Endodermal cell (in vitro differentiated cells): ENCODE measurements at regions not wholly inside any gene's neighbourhood (a gene's known extent, or its start where the extent isn't known, plus 50 kb on each side); places are given as distances from the start of the nearest gene placed in this dataset.
A peak's percentile ranks its signal among the peaks of the same experiment; 100 is the strongest.

Source experiments
- DNase-seq: peaks from one replicate; pipeline ENCODE4 v3.0.0-alpha.2; 2017
- H3K27ac ChIP-seq: 2 replicates; pipeline ENCODE4 v1.5.1; 2013; ENCODE audit warnings: mild to moderate bottlenecking, low read depth, low read length, moderate library complexity
- H3K27me3 ChIP-seq: 2 replicates; pipeline ENCODE4 v1.6.1; 2013; ENCODE audit warnings: mild to moderate bottlenecking, low read length, moderate library complexity; ENCODE audit not compliant: insufficient read depth, control insufficient read depth, poor library complexity, severe bottlenecking
- H3K36me3 ChIP-seq: 2 replicates; pipeline ENCODE4 v1.7.0; 2013; ENCODE audit warnings: mild to moderate bottlenecking, low read length, moderate library complexity; ENCODE audit not compliant: control insufficient read depth, insufficient read depth
- H3K4me1 ChIP-seq: one replicate; pipeline ENCODE4 v1.7.0; 2013; ENCODE audit warnings: low read length; ENCODE audit not compliant: control insufficient read depth, insufficient read depth
- H3K4me3 ChIP-seq: 2 replicates; pipeline ENCODE4 v1.5.1; 2013; ENCODE audit warnings: mild to moderate bottlenecking, low read length, moderate library complexity
- H3K9ac ChIP-seq: 2 replicates; pipeline ENCODE4 v1.6.1; 2013; ENCODE audit warnings: mild to moderate bottlenecking, low read length, moderate library complexity; ENCODE audit not compliant: poor library complexity, severe bottlenecking; ENCODE audit errors: extremely low read depth
- H3K9me3 ChIP-seq: 2 replicates; pipeline ENCODE4 v1.6.1; 2013; ENCODE audit warnings: mild to moderate bottlenecking, low read length, moderate library complexity; ENCODE audit not compliant: control insufficient read depth
- H3K27ac Mint-ChIP-seq: 2 replicates; pipeline ENCODE4 v1.8.0; 2020; ENCODE audit warnings: mixed read lengths
- H3K27me3 Mint-ChIP-seq: 2 replicates; pipeline ENCODE4 v1.8.0; 2021; ENCODE audit warnings: mild to moderate bottlenecking, mixed read lengths; ENCODE audit not compliant: insufficient read depth
- H3K36me3 Mint-ChIP-seq: 2 replicates; pipeline ENCODE4 v1.8.0; 2020; ENCODE audit warnings: low read depth, mixed read lengths
- H3K4me1 Mint-ChIP-seq: 2 replicates; pipeline ENCODE4 v1.8.0; 2020; ENCODE audit warnings: mixed read lengths
- H3K4me3 Mint-ChIP-seq: 2 replicates; pipeline ENCODE4 v1.8.0; 2020; ENCODE audit warnings: mild to moderate bottlenecking, moderate library complexity, mixed read lengths
- H3K9me3 Mint-ChIP-seq: 2 replicates; pipeline ENCODE4 v1.8.0; 2020; ENCODE audit warnings: mild to moderate bottlenecking, mixed read lengths
- WGBS, 2 experiments: methylation state at CpG; one replicate each; pipeline versions ENCODE4 v1.1.5 to v1.1.7; 2013; ENCODE audit warnings: missing lambda C conversion rate in 2 of 2, mixed read lengths in 1 of 2; ENCODE audit not compliant: insufficient coverage in 1 of 2, insufficient read length in 1 of 2; 5-methylcytosine and 5-hydroxymethylcytosine counted together
- TF ChIP-seq, protein P1 (sequence below): fragments of 200-600 bp; sonication (generic); conservative IDR thresholded peaks from 2 replicates; pipeline ENCODE4 v1.5.0; 2021; ENCODE audit warnings: antibody characterized with exemption, mild to moderate bottlenecking

- no peaks in the 10 kb centered on the region for H3K9me3 Mint-ChIP-seq
- H3K36me3 Mint-ChIP-seq = no peaks in the 10 kb centered on the region
- no peaks in the 10 kb centered on the region for H3K36me3 ChIP-seq
Observed at GRCh38 chr21:15480160-15480559, 249.6 kb upstream of the USP25 start.

GRCh38 chr21:15483138-15483780, 246.5 kb upstream of the USP25 start:
- Histone ChIP-seq H3K9ac (no peak overlapping the region), H3K27me3 (no peaks in the 10 kb centered on the region), H3K9me3 (no peaks in the 10 kb centered on the region), H3K36me3 (no peaks in the 10 kb centered on the region), H3K4me3 (no peak overlapping the region), H3K4me1 (no peaks in the 10 kb centered on the region), H3K27ac (no peak overlapping the region)
- 7 to 22% methylated on average over 6 to 8 of the region's 8 CpGs for WGBS, 2 experiments
- Mint-ChIP-seq H3K36me3 (no peaks in the 10 kb centered on the region), H3K4me1 (peaks cover 2% of the 10 kb centered on the region), H3K27me3 (no peaks in the 10 kb centered on the region), H3K27ac (no peak overlapping the region), H3K4me3 (no peak overlapping the region), H3K9me3 (no peaks in the 10 kb centered on the region)
- DNase-seq = peak; percentile 95
- TF ChIP-seq, protein P1, sequence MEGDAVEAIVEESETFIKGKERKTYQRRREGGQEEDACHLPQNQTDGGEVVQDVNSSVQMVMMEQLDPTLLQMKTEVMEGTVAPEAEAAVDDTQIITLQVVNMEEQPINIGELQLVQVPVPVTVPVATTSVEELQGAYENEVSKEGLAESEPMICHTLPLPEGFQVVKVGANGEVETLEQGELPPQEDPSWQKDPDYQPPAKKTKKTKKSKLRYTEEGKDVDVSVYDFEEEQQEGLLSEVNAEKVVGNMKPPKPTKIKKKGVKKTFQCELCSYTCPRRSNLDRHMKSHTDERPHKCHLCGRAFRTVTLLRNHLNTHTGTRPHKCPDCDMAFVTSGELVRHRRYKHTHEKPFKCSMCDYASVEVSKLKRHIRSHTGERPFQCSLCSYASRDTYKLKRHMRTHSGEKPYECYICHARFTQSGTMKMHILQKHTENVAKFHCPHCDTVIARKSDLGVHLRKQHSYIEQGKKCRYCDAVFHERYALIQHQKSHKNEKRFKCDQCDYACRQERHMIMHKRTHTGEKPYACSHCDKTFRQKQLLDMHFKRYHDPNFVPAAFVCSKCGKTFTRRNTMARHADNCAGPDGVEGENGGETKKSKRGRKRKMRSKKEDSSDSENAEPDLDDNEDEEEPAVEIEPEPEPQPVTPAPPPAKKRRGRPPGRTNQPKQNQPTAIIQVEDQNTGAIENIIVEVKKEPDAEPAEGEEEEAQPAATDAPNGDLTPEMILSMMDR = peak; percentile 94

More at GRCh38 chr21:15480160-15480559, 249.6 kb upstream of the USP25 start:
- no peak overlapping the region for H3K4me3 Mint-ChIP-seq
- no peaks in the 10 kb centered on the region for H3K9me3 ChIP-seq
- H3K4me3 ChIP-seq = no peak overlapping the region
- H3K27ac Mint-ChIP-seq = no peak overlapping the region
- H3K27me3 Mint-ChIP-seq = no peaks in the 10 kb centered on the region
- no peaks in the 10 kb centered on the region for H3K4me1 ChIP-seq
- H3K4me1 Mint-ChIP-seq = peaks cover 2% of the 10 kb centered on the region
- TF ChIP-seq, protein P1 = no peak
- no peak for DNase-seq
- no peaks in the 10 kb centered on the region for H3K27me3 ChIP-seq
- 91% methylated on average over 5 to 6 of the region's 6 CpGs for WGBS, 2 experiments
- H3K9ac ChIP-seq = no peak overlapping the region
- no peak overlapping the region for H3K27ac ChIP-seq

DNA sequence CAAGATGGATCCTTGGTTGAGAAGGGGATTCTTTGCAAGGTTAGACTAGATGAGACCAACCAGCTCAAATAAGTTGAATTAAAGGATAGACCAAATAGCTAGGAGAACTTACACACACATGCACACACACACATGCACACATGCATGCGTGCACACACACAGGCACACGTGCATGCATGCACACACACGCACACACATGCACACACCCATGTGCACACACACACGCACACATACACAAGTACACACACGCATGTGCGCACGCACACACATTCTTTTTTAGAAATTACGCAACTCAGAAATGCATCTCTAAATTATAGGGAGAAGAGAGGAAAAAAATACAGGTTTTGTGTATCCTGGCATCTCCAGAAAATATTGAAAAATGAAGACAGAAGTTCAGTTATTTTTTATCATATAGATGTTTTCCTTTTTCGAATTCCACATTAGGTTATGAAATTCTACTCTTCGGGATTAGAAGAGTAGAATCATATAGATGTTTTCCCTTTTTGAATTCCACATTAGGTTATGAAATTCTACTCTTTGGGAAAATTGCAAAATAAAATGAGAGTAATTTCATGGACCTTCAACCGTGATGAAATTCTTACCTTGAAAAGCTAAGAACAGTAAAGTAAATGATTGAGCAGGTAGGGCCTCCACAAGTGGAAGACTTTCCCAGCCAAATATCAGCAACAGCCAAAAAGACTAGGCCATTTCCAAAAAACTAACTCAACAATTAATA, 243.2 kb upstream of the USP25 start:
- no peak overlapping the region for H3K27ac ChIP-seq

More for the DNA sequence above, 243.2 kb upstream of the USP25 start:
- Mint-ChIP-seq H3K36me3 (no peaks in the 10 kb centered on the region), H3K27me3 (no peaks in the 10 kb centered on the region), H3K4me3 (no peak overlapping the region), H3K9me3 (no peaks in the 10 kb centered on the region), H3K27ac (no peak overlapping the region), H3K4me1 (no peaks in the 10 kb centered on the region)
- H3K4me1 ChIP-seq = no peaks in the 10 kb centered on the region
- H3K27me3 ChIP-seq = no peaks in the 10 kb centered on the region
- no peak overlapping the region for H3K9ac ChIP-seq
- no peaks in the 10 kb centered on the region for H3K36me3 ChIP-seq
- 94 to 100% methylated on average over 3 to 11 of the region's 11 CpGs for WGBS, 2 experiments
- H3K4me3 ChIP-seq = no peak overlapping the region
- no peak for DNase-seq
- no peaks in the 10 kb centered on the region for H3K9me3 ChIP-seq
- TF ChIP-seq, protein P1 = no peak
